WTC11 (cell line): ENCODE measurements at regions not wholly inside any gene's neighbourhood (a gene's known extent, or its start where the extent isn't known, plus 50 kb on each side); places are given as distances from the start of the nearest gene placed in this dataset.

Experiments
- ATAC-seq: fragments of 200-7000 bp; cut with Tn5 transposase; 2 replicates; pipeline ENCODE4 v1.10.0; 2021; ENCODE audit warnings: mild to moderate bottlenecking, moderate library complexity
- CTCF ChIA-PET: fragments of 300-600 bp; sonication (Branson Sonifier 250); formaldehyde crosslinking; loops from one replicate; lab custom pipeline; 2021; ENCODE audit warnings: antibody characterized with exemption; lab: Charles Lee
- POLR2A ChIA-PET: fragments of 350-600 bp; sonication (Branson Sonifier 250); formaldehyde crosslinking; loops from one replicate; lab custom pipeline; 2021; ENCODE audit warnings: antibody characterized with exemption; lab: Charles Lee
- DNase-seq: peaks from one replicate; pipeline ENCODE4 v3.0.0; 2021; ENCODE audit warnings: low spot score
- H3K27ac Mint-ChIP-seq: 2 replicates; pipeline ENCODE4 v1.8.0; 2021; ENCODE audit warnings: mixed read lengths
- H3K27me3 Mint-ChIP-seq: 2 replicates; pipeline ENCODE4 v1.8.0; 2021; ENCODE audit warnings: low read depth, mild to moderate bottlenecking, moderate library complexity, mixed read lengths
- H3K36me3 Mint-ChIP-seq: 2 replicates; pipeline ENCODE4 v1.8.0; 2021; ENCODE audit warnings: mixed read lengths
- H3K4me1 Mint-ChIP-seq: 2 replicates; pipeline ENCODE4 v1.8.0; 2022; ENCODE audit warnings: mixed read lengths
- H3K4me3 Mint-ChIP-seq: 2 replicates; pipeline ENCODE4 v1.8.0; 2021; ENCODE audit warnings: mild to moderate bottlenecking, moderate library complexity, mixed read lengths
- H3K9me3 Mint-ChIP-seq: 2 replicates; pipeline ENCODE4 v1.8.0; 2021; ENCODE audit warnings: mixed read lengths
- AR ChIP-seq: fragments of 250-450 bp; sonication (Bioruptor Pico); IDR thresholded peaks from 2 replicates; pipeline ENCODE4 v1.9.0; 2021; ENCODE audit warnings: mild to moderate bottlenecking
- ATF2 ChIP-seq: sonication (generic); formaldehyde crosslinking; IDR thresholded peaks from 2 replicates; pipeline ENCODE4 v1.8.1; 2022; ENCODE audit warnings: low read depth, missing genetic modification reagents, borderline replicate concordance
- CREB1 ChIP-seq: sonication (generic); formaldehyde crosslinking; IDR thresholded peaks from 2 replicates; pipeline ENCODE4 v1.8.0; 2023; ENCODE audit warnings: mild to moderate bottlenecking, missing genetic modification reagents
- FOXP1 ChIP-seq: sonication (generic); formaldehyde crosslinking; IDR thresholded peaks from 2 replicates; pipeline ENCODE4 v1.8.0; 2022; ENCODE audit warnings: missing genetic modification reagents, mild to moderate bottlenecking, moderate library complexity, borderline replicate concordance
- GTF2I ChIP-seq: fragments of 250-450 bp; sonication (Bioruptor Pico); conservative IDR thresholded peaks from 2 replicates; pipeline ENCODE4 v1.4.0; 2021; ENCODE audit warnings: mild to moderate bottlenecking
- KAT7 ChIP-seq: sonication (generic); formaldehyde crosslinking; IDR thresholded peaks from 2 replicates; pipeline ENCODE4 v1.8.1; 2023; ENCODE audit warnings: missing genetic modification reagents, mild to moderate bottlenecking, borderline replicate concordance
- MLX ChIP-seq: sonication (generic); formaldehyde crosslinking; IDR thresholded peaks from 2 replicates; pipeline ENCODE4 v1.8.1; 2023; ENCODE audit warnings: mild to moderate bottlenecking, missing genetic modification reagents, moderate library complexity
- MXD4 ChIP-seq: fragments of 250-450 bp; sonication (Bioruptor Pico); IDR thresholded peaks from 2 replicates; pipeline ENCODE4 v1.8.0; 2021; ENCODE audit warnings: mild to moderate bottlenecking, moderate library complexity, borderline replicate concordance
- PRDM15 ChIP-seq: sonication (generic); formaldehyde crosslinking; IDR thresholded peaks from 2 replicates; pipeline ENCODE4 v1.8.0; 2022; ENCODE audit warnings: missing genetic modification reagents
- SOX15 ChIP-seq: fragments of 250-450 bp; sonication (Bioruptor Pico); IDR thresholded peaks from 2 replicates; pipeline ENCODE4 v1.9.0; 2021; ENCODE audit warnings: mild to moderate bottlenecking
- SP1 ChIP-seq: sonication (generic); formaldehyde crosslinking; conservative IDR thresholded peaks from 2 replicates; pipeline ENCODE4 v1.8.1; 2022; ENCODE audit warnings: missing genetic modification reagents
- USF1 ChIP-seq: sonication (generic); formaldehyde crosslinking; IDR thresholded peaks from 2 replicates; pipeline ENCODE4 v1.8.0; 2022; ENCODE audit warnings: mild to moderate bottlenecking, missing genetic modification reagents
- ZNF121 ChIP-seq: sonication (generic); formaldehyde crosslinking; IDR thresholded peaks from 2 replicates; pipeline ENCODE4 v1.8.0; 2023; ENCODE audit warnings: missing genetic modification reagents
- ZNF138 ChIP-seq: sonication (generic); formaldehyde crosslinking; conservative IDR thresholded peaks from 2 replicates; pipeline ENCODE4 v1.8.1; 2022; ENCODE audit warnings: mild to moderate bottlenecking, moderate library complexity, missing genetic modification reagents
- ZNF232 ChIP-seq: sonication (generic); formaldehyde crosslinking; IDR thresholded peaks from 2 replicates; pipeline ENCODE4 v1.8.0; 2022; ENCODE audit warnings: mild to moderate bottlenecking, missing genetic modification reagents
- ZNF317 ChIP-seq: sonication (generic); formaldehyde crosslinking; IDR thresholded peaks from 2 replicates; pipeline ENCODE4 v1.8.1; 2023; ENCODE audit warnings: low read depth, mild to moderate bottlenecking, moderate library complexity, missing genetic modification reagents, borderline replicate concordance
- TF ChIP-seq, protein P1 (sequence below): fragments of 250-450 bp; sonication (Bioruptor Pico); IDR thresholded peaks from 2 replicates; pipeline ENCODE4 v2.1.2; 2022; ENCODE audit warnings: mild to moderate bottlenecking, moderate library complexity
- TF ChIP-seq, protein P2 (sequence below): fragments of 250-450 bp; sonication (Bioruptor Pico); IDR thresholded peaks from 2 replicates; pipeline ENCODE4 v1.9.0; 2021; ENCODE audit warnings: mild to moderate bottlenecking

DNA sequence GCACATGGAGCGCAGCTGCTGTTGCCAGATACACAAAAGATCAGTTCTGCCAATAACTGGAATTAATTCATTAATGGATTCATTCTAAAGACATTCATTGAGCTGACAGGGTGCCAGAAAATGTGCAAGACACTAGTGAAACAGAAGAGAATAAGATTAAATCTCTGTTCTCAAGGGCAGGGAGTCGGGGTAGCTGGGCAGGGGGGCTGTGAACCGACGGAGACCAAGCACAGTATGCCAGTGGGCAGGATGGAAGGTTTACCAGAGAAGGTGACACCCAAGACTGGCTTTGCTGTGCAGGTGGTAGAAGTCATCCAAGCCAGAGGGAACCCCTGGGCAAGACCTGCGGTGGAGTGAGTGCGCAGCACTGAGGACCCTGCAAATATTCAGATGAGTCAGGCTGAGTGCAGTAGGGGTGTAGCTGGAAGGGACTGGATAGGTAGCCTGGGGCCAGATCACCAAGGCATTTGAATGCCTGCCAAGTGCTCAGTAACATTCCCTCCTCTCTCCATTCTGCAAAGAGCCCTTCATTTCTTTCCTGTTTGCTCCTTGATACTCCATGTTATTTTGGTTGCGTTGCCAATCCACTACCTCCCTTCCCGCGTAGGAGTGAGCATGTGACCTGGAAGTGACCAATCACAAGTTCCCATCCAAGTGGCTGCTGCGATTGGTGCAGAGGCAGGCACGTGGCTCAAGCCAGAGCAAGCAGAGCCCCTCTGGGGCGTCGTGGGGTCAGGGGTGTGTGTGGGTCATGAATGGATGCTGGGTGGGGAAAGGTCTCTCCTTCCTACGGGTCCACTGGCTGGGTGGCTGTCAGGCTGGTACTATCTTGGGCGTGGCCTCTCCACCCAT, 413.1 kb downstream of the PTPRU start (continued):
- TF ChIP-seq ATF2: no peak

GRCh38 chr1:29648798-29649188, 412.5 kb downstream of the PTPRU start:
- Mint-ChIP-seq H3K36me3 (no peaks in the 10 kb centered on the region), H3K9me3 (0 out of 2 replicates have a peak, but pooled peaks cover 3% of the 10 kb centered on the region), H3K27ac (no peak overlapping the region), H3K4me3 (no peak overlapping the region), H3K27me3 (no peaks in the 10 kb centered on the region; the same call in 1 of the 2 replicates), H3K4me1 (peaks cover 12% of the 10 kb centered on the region)
- ATAC-seq (no peak), DNase-seq (no peak)
- CTCF ChIA-PET: no interaction called here
- POLR2A ChIA-PET: no interaction called here
- TF ChIP-seq ZNF232: no peak
- no peak for TF ChIP-seq USF1 (CRISPR knock-in tag)
- TF ChIP-seq AR (CRISPR knock-in tag): no peak
- no peak for TF ChIP-seq FOXP1 (CRISPR knock-in tag)
- TF ChIP-seq KAT7 (CRISPR knock-in tag): no peak
- TF ChIP-seq, protein P1, sequence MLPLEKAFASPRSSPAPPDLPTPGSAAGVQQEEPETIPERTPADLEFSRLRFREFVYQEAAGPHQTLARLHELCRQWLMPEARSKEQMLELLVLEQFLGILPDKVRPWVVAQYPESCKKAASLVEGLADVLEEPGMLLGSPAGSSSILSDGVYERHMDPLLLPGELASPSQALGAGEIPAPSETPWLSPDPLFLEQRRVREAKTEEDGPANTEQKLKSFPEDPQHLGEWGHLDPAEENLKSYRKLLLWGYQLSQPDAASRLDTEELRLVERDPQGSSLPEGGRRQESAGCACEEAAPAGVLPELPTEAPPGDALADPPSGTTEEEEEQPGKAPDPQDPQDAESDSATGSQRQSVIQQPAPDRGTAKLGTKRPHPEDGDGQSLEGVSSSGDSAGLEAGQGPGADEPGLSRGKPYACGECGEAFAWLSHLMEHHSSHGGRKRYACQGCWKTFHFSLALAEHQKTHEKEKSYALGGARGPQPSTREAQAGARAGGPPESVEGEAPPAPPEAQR: no peak

- Mint-ChIP-seq H3K27me3 (no peaks in the 10 kb centered on the region), H3K9me3 (0 out of 2 replicates have a peak, but pooled peaks cover 3% of the 10 kb centered on the region), H3K27ac (no peak overlapping the region), H3K36me3 (no peaks in the 10 kb centered on the region), H3K4me1 (peaks cover 12% of the 10 kb centered on the region), H3K4me3 (no peak overlapping the region)
- ATAC-seq (no peak), DNase-seq (no peak)
- POLR2A ChIA-PET: no interaction called here
- CTCF ChIA-PET: interaction anchor here (1.3 to 1.4 kb wide), 2 partner anchors 8 to 252 kb away, joined by 3 to 5 read pairs; no protein-coding TSS in a partner anchor
- TF ChIP-seq, protein P2, sequence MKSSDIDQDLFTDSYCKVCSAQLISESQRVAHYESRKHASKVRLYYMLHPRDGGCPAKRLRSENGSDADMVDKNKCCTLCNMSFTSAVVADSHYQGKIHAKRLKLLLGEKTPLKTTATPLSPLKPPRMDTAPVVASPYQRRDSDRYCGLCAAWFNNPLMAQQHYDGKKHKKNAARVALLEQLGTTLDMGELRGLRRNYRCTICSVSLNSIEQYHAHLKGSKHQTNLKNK: no peak
- TF ChIP-seq MXD4 (CRISPR knock-in tag): no peak
- no peak for TF ChIP-seq PRDM15 (CRISPR knock-in tag)
- TF ChIP-seq KAT7 (CRISPR knock-in tag): no peak
- TF ChIP-seq SP1 (CRISPR knock-in tag): no peak
- TF ChIP-seq CREB1 (CRISPR knock-in tag): no peak
- no peak for TF ChIP-seq MLX (CRISPR knock-in tag)
- no peak for TF ChIP-seq SOX15 (CRISPR knock-in tag)
- TF ChIP-seq ZNF138 (CRISPR knock-in tag): no peak
- TF ChIP-seq ZNF121 (CRISPR knock-in tag): no peak
- TF ChIP-seq, protein P1: no peak
- no peak for TF ChIP-seq ZNF317 (CRISPR knock-in tag)
- TF ChIP-seq GTF2I (CRISPR knock-in tag): no peak
Measured at GRCh38 chr1:29648026-29648425, 411.7 kb downstream of the PTPRU start.
